Left ventricle myocardium inferior (tissue), 1 donor: ENCODE measurements at regions not wholly inside any gene's neighbourhood (a gene's known extent, or its start where the extent isn't known, plus 50 kb on each side); places are given as distances from the start of the nearest gene placed in this dataset.

Experiments
- DNase-seq: peaks from one replicate; pipeline ENCODE4 v3.0.0-alpha.2; 2020
- H3K27ac ChIP-seq: fragments of 200-600 bp; replicated peaks from 2 replicates; pipeline ENCODE4 v1.8.0; 2021
- H3K27me3 ChIP-seq: fragments of 200-600 bp; 2 replicates; pipeline ENCODE4 v1.8.0; 2021; ENCODE audit warnings: low read depth
- H3K36me3 ChIP-seq: fragments of 200-600 bp; 2 replicates; pipeline ENCODE4 v1.8.0; 2021
- H3K4me1 ChIP-seq: fragments of 200-600 bp; 2 replicates; pipeline ENCODE4 v1.8.0; 2021
- H3K4me3 ChIP-seq: fragments of 200-600 bp; 2 replicates; pipeline ENCODE4 v1.8.0; 2021; ENCODE audit warnings: mild to moderate bottlenecking, moderate library complexity
- H3K9me3 ChIP-seq: fragments of 200-600 bp; replicated peaks from 2 replicates; pipeline ENCODE4 v1.8.0; 2021
- intact Hi-C: fragments of 100-400 bp; cut with micrococcal nuclease; formaldehyde crosslinking; loops from one replicate; pipeline ENCODE4 v1.11.0; 2022
- TF ChIP-seq, protein P1 (sequence below): fragments of 200-600 bp; IDR thresholded peaks from 2 replicates; pipeline ENCODE4 v1.8.0; 2021; ENCODE audit warnings: antibody characterized with exemption, mild to moderate bottlenecking, borderline replicate concordance
- donor health status: DM: no; HTN: yes; CAD: no; lungs with severe emphysema.

DNA sequence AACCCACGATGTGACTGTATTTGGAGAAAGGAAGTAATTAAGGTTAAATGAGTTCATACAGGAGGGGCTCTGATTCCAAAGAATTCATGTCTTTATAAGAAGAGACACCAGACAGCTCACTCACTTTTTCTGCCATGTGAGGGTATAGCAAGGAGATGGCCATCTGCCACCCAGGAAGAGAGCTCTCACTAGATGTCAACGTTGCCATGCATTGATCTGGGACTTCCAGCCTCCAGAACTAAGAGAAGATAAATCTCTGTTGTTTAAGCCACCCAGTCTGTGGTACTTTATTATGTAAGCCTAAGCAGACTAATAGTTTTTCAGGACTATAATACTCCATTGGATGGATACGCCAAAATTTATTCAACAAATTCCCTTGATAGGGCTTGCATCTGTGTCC is 89.8 kb upstream of the RAD23B start:
- intact Hi-C loops: no loop called here
- no peak overlapping the region for H3K4me3 ChIP-seq
- no peak for DNase-seq
- H3K4me1 ChIP-seq: peaks cover 5% of the 10 kb centered on the region
- TF ChIP-seq, protein P1, sequence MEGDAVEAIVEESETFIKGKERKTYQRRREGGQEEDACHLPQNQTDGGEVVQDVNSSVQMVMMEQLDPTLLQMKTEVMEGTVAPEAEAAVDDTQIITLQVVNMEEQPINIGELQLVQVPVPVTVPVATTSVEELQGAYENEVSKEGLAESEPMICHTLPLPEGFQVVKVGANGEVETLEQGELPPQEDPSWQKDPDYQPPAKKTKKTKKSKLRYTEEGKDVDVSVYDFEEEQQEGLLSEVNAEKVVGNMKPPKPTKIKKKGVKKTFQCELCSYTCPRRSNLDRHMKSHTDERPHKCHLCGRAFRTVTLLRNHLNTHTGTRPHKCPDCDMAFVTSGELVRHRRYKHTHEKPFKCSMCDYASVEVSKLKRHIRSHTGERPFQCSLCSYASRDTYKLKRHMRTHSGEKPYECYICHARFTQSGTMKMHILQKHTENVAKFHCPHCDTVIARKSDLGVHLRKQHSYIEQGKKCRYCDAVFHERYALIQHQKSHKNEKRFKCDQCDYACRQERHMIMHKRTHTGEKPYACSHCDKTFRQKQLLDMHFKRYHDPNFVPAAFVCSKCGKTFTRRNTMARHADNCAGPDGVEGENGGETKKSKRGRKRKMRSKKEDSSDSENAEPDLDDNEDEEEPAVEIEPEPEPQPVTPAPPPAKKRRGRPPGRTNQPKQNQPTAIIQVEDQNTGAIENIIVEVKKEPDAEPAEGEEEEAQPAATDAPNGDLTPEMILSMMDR: no peak
- H3K9me3 ChIP-seq: no peaks in the 10 kb centered on the region
- H3K27me3 ChIP-seq: peaks cover 3% of the 10 kb centered on the region
- H3K36me3 ChIP-seq: no peaks in the 10 kb centered on the region
- H3K27ac ChIP-seq: no peak overlapping the region

DNA sequence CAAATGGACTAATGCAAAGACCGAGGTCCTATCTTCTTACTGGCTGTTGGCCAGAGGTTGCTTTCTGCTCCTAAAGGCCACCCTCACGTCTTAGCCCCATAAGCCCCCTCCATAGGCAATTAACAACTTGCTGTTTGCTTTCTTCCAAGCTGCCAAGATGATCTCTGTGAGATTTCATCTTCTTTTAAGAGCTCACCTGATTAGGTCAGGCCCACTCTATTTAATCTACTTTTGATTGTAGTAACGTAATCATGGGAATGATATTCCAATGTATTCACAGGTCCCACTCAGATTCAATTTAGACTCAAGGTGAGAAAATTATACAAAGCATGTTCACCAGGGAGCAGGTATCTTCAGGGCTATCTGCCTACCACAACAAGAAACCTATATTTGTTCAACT is 84.4 kb upstream of the RAD23B start:
- Histone ChIP-seq H3K4me3 (no peak overlapping the region), H3K27me3 (peaks cover 3% of the 10 kb centered on the region), H3K9me3 (peaks cover 14% of the 10 kb centered on the region), H3K27ac (no peak overlapping the region), H3K36me3 (no peaks in the 10 kb centered on the region), H3K4me1 (no peaks in the 10 kb centered on the region)
- TF ChIP-seq, protein P1: no peak
- intact Hi-C loops: no loop called here
- DNase-seq: no peak

DNA sequence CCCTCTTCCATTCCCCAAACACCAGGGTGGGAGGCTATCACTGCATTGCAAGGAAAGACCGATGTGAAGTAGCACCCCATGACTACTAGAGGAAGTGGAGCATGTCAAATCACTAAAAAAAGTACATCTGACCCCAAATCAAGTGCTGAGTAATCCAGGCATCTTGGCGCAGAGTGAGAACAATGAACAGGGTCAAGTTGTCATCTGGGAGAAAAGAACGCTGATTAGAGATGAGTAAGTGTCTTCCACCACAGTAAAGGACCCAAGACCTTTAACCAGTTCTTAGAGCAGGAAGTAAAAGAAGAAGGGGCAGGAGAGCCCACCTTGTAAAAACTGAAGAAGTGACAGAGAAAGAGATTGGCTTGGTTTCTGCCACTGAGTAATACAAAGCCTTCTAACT is 75.0 kb upstream of the RAD23B start:
- H3K4me3 ChIP-seq: no peak overlapping the region
- H3K9me3 ChIP-seq: peaks cover 4% of the 10 kb centered on the region
- DNase-seq: no peak
- no peak overlapping the region for H3K27ac ChIP-seq
- H3K27me3 ChIP-seq: no peaks in the 10 kb centered on the region
- TF ChIP-seq, protein P1: no peak
- H3K4me1 ChIP-seq: no peaks in the 10 kb centered on the region
- intact Hi-C loops: no loop called here
- H3K36me3 ChIP-seq: no peaks in the 10 kb centered on the region

DNA sequence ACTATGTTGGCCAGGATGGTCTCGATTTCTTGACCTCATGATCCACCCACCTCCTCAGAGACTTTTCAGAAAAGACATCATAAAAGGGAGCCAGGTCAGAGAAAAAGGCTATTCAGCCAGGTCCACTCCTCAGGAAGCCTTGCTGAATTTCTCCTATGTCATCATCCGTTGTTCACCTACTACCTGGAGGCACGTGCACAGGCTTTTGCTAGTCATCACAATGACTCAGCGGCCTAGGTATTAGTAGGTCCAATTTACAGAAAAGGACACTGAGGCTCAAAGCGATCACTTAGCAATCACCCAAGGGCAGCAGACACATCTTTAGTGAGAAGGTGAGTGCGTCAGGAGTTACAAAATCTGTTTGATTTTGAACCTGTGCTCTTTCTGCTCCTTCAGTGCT is 72.3 kb upstream of the RAD23B start:
- Histone ChIP-seq H3K27me3 (no peaks in the 10 kb centered on the region), H3K27ac (no peak overlapping the region), H3K36me3 (no peaks in the 10 kb centered on the region), H3K4me1 (no peaks in the 10 kb centered on the region), H3K4me3 (no peak overlapping the region), H3K9me3 (no peaks in the 10 kb centered on the region)
- intact Hi-C loops: no loop called here
- DNase-seq: no peak
- TF ChIP-seq, protein P1: no peak

DNA sequence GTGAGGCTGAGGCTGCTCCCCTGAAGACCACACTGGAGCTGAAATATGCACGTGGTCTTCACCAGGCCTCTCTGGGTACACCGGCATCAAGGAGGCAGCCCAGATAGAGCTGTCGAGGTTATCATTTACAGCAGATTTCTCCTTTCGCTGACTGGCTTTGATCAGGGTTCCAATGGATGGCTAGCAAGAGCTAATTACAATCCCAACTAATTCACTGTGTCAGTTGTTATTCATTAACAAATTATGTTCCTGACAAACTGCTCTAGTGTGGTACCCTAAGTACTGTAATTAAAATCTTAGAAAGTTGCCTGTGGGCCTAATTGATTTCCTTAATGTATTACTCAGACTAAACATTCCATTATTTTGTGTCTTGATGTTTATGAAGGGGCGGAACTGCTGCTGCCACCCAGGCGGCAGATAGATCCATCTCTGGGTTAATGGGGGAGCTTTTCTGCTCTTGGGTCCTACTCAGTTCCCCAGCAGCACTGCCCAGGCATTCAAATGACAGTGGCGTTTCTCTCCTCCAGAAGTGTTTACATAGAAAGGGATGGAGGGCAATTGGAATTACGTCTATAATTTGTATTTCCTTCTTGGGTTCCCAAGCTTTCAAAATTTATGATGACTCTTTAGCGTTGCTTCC is 71.7 kb upstream of the RAD23B start:
- TF ChIP-seq, protein P1: no peak
- Histone ChIP-seq H3K27me3 (no peaks in the 10 kb centered on the region), H3K9me3 (no peaks in the 10 kb centered on the region), H3K4me3 (no peak overlapping the region), H3K27ac (no peak overlapping the region), H3K4me1 (no peaks in the 10 kb centered on the region), H3K36me3 (no peaks in the 10 kb centered on the region)
- DNase-seq: no peak
- intact Hi-C loops: no loop called here
